HG03575 (cell line): ENCODE measurements at regions not wholly inside any gene's neighbourhood (a gene's known extent, or its start where the extent isn't known, plus 50 kb on each side); places are given as distances from the start of the nearest gene placed in this dataset.
"Not testable (repeated sequence)": the region's sequence is repeated elsewhere in the genome, so short reads cannot be mapped to it uniquely, and the experiment has no call there.

ENCODE experiments used
- ATAC-seq: cut with Tn5 transposase; IDR thresholded peaks from one replicate; pipeline ENCODE4 v1.9.1; 2021; ENCODE audit not compliant: unreplicated experiment, insufficient number of reproducible peaks, low FRiP score; ENCODE audit errors: extremely low read depth

GRCh38 chr2:129819855-129820254 lies 159.6 kb upstream of the RAB6C start:
- no peak for ATAC-seq

GRCh38 chr2:129820908-129821307 lies 158.6 kb upstream of the RAB6C start:
- no peak for ATAC-seq

- ATAC-seq = no peak
Measured at GRCh38 chr2:129821445-129821844, 158.0 kb upstream of the RAB6C start.

- ATAC-seq = no peak
Measured at GRCh38 chr2:129823044-129823443, 156.4 kb upstream of the RAB6C start.

GRCh38 chr2:129827311-129828090 lies 152.0 kb upstream of the RAB6C start:
- no peak for ATAC-seq

- ATAC-seq = no peak
Measured at GRCh38 chr2:129828792-129829191, 150.7 kb upstream of the RAB6C start.

- ATAC-seq = no peak
Measured at GRCh38 chr2:129829588-129829987, 149.9 kb upstream of the RAB6C start.

- no peak for ATAC-seq
Measured at GRCh38 chr2:129831018-129831417, 148.4 kb upstream of the RAB6C start.

- not testable (repeated sequence) for ATAC-seq
Measured at GRCh38 chr2:129833465-129833864, 146.0 kb upstream of the RAB6C start.

GRCh38 chr2:129847043-129847442 lies 132.4 kb upstream of the RAB6C start:
- ATAC-seq = no peak

GRCh38 chr2:129849559-129850160 lies 129.8 kb upstream of the RAB6C start:
- ATAC-seq = no peak

GRCh38 chr2:129857200-129857599 lies 122.3 kb upstream of the RAB6C start:
- ATAC-seq = no peak

- ATAC-seq = no peak
Measured at GRCh38 chr2:129859175-129859574, 120.3 kb upstream of the RAB6C start.

- ATAC-seq = no peak
Measured at GRCh38 chr2:129860088-129860487, 119.4 kb upstream of the RAB6C start.

GRCh38 chr2:129861666-129862288 lies 117.7 kb upstream of the RAB6C start:
- ATAC-seq = no peak

- ATAC-seq = no peak
Measured at GRCh38 chr2:129862668-129863067, 116.8 kb upstream of the RAB6C start.

GRCh38 chr2:129863350-129863749 lies 116.1 kb upstream of the RAB6C start:
- ATAC-seq = no peak

- no peak for ATAC-seq
Measured at GRCh38 chr2:129864719-129865118, 114.7 kb upstream of the RAB6C start.

- no peak for ATAC-seq
Measured at GRCh38 chr2:129865976-129866375, 113.5 kb upstream of the RAB6C start.

GRCh38 chr2:129866391-129866790 lies 113.1 kb upstream of the RAB6C start:
- no peak for ATAC-seq
